OCI-LY1 (cell line): ENCODE measurements at regions not wholly inside any gene's neighbourhood (a gene's known extent, or its start where the extent isn't known, plus 50 kb on each side); places are given as distances from the start of the nearest gene placed in this dataset.

Source experiments
- H2AFZ ChIP-seq: fragments of 200-600 bp; sonication (generic), shearing (Covaris generic); 2 replicates; pipeline ENCODE4 v1.6.0; 2014; ENCODE audit warnings: antibody characterized with exemption, mild to moderate bottlenecking, low read length
- H3F3A ChIP-seq: fragments of 200-600 bp; sonication (generic), shearing (Covaris generic); 2 replicates; pipeline ENCODE4 v1.6.0; 2014; ENCODE audit warnings: mild to moderate bottlenecking, antibody characterized with exemption, low read length, moderate library complexity; ENCODE audit not compliant: insufficient read depth
- H3K27ac ChIP-seq: fragments of 200-600 bp; sonication (generic); 2 replicates; pipeline ENCODE4 v1.5.1; 2014; ENCODE audit warnings: low read length, mixed run types, mild to moderate bottlenecking, low read depth; ENCODE audit not compliant: poor library complexity, severe bottlenecking
- H3K27me3 ChIP-seq: fragments of 200-600 bp; sonication (generic); 2 replicates; pipeline ENCODE4 v1.6.0; 2014; ENCODE audit warnings: antibody characterized with exemption, mild to moderate bottlenecking, low read length, moderate library complexity; ENCODE audit not compliant: insufficient read depth
- H3K36me3 ChIP-seq: fragments of 200-600 bp; sonication (generic); 2 replicates; pipeline ENCODE4 v1.6.1; 2014; ENCODE audit warnings: mild to moderate bottlenecking, antibody characterized with exemption, low read length, moderate library complexity, mixed read lengths; ENCODE audit not compliant: insufficient read depth
- H3K4me1 ChIP-seq: fragments of 200-600 bp; sonication (generic); 2 replicates; pipeline ENCODE4 v1.5.1; 2014; ENCODE audit warnings: mild to moderate bottlenecking, low read length, moderate library complexity; ENCODE audit not compliant: insufficient read depth, severe bottlenecking
- H3K4me2 ChIP-seq: fragments of 200-600 bp; sonication (generic), shearing (Covaris generic); 2 replicates; pipeline ENCODE4 v1.6.1; 2014; ENCODE audit warnings: low read length
- H3K4me3 ChIP-seq: fragments of 200-600 bp; sonication (generic); 2 replicates; pipeline ENCODE4 v1.5.1; 2014; ENCODE audit warnings: low read length, low read depth, mild to moderate bottlenecking, mixed read lengths; ENCODE audit not compliant: poor library complexity, severe bottlenecking
- H3K79me2 ChIP-seq: fragments of 200-600 bp; shearing (Covaris generic); 2 replicates; pipeline ENCODE4 v1.6.1; 2016; ENCODE audit warnings: mixed run types, low read length, mixed read lengths; ENCODE audit not compliant: insufficient read depth
- H3K9ac ChIP-seq: fragments of 200-600 bp; sonication (generic), shearing (Covaris generic); 2 replicates; pipeline ENCODE4 v1.6.1; 2014; ENCODE audit warnings: mild to moderate bottlenecking, low read length, mixed read lengths
- H3K9me2 ChIP-seq: fragments of 200-600 bp; sonication (generic), shearing (Covaris generic); 2 replicates; pipeline ENCODE4 v1.6.1; 2014; ENCODE audit warnings: low read depth, mild to moderate bottlenecking, low read length, mixed read lengths
- H3K9me3 ChIP-seq: fragments of 200-600 bp; shearing (Covaris generic); 2 replicates; pipeline ENCODE4 v1.6.1; 2014; ENCODE audit warnings: low read length, mixed read lengths
- H4K20me1 ChIP-seq: fragments of 200-600 bp; sonication (generic), shearing (Covaris generic); 2 replicates; pipeline ENCODE4 v1.6.0; 2016; ENCODE audit warnings: mild to moderate bottlenecking, low read length; ENCODE audit not compliant: insufficient read depth
- EZH2 ChIP-seq: fragments of 200-600 bp; sonication (generic), shearing (Covaris generic); IDR thresholded peaks from 2 replicates; pipeline ENCODE4 v1.8.0; 2017; ENCODE audit warnings: borderline replicate concordance, mixed run types, mild to moderate bottlenecking, antibody characterized with exemption, low read length, moderate library complexity, mixed read lengths
- TF ChIP-seq, protein P1 (sequence below): fragments of 200-600 bp; sonication (generic), shearing (Covaris generic); IDR thresholded peaks from 2 replicates; pipeline ENCODE4 v1.5.1; 2017; ENCODE audit warnings: mild to moderate bottlenecking, antibody characterized with exemption, low read length, moderate library complexity, mixed read lengths

DNA sequence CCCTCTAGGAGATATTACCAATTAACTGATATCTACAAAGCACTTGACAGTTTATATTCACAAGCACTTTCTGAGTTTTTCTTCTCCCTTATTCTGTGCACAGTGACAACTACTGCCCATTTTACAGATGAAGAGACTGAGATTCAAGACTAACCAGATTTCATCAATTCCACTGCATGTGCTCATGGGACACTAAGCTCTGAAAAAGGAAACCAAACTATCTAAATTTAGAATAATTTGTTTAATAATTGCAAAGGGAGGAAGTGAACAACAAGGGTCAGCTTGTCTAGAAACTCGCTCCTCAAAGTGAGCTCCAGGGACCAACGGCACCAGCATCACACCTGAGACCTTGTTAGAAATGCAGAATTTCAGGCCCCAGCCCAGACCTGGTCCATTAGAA lies 50.8 kb upstream of the MYLIP start:
- Histone ChIP-seq H3K4me1 (no peaks in the 10 kb centered on the region), H3K36me3 (no peaks in the 10 kb centered on the region), H3K79me2 (no peaks in the 10 kb centered on the region), H3K4me2 (no peak overlapping the region), H3K9me3 (no peaks in the 10 kb centered on the region), H3K27me3 (peaks cover 11% of the 10 kb centered on the region; the same call in 1 of the 2 replicates), H3F3A (no peaks in the 10 kb centered on the region), H2AFZ (no peak overlapping the region), H4K20me1 (no peaks in the 10 kb centered on the region), H3K9ac (no peak overlapping the region), H3K9me2 (no peaks in the 10 kb centered on the region), H3K4me3 (no peak overlapping the region), H3K27ac (no peak overlapping the region)
- TF ChIP-seq EZH2, result no peak
- TF ChIP-seq, protein P1, sequence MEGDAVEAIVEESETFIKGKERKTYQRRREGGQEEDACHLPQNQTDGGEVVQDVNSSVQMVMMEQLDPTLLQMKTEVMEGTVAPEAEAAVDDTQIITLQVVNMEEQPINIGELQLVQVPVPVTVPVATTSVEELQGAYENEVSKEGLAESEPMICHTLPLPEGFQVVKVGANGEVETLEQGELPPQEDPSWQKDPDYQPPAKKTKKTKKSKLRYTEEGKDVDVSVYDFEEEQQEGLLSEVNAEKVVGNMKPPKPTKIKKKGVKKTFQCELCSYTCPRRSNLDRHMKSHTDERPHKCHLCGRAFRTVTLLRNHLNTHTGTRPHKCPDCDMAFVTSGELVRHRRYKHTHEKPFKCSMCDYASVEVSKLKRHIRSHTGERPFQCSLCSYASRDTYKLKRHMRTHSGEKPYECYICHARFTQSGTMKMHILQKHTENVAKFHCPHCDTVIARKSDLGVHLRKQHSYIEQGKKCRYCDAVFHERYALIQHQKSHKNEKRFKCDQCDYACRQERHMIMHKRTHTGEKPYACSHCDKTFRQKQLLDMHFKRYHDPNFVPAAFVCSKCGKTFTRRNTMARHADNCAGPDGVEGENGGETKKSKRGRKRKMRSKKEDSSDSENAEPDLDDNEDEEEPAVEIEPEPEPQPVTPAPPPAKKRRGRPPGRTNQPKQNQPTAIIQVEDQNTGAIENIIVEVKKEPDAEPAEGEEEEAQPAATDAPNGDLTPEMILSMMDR, result no peak

DNA sequence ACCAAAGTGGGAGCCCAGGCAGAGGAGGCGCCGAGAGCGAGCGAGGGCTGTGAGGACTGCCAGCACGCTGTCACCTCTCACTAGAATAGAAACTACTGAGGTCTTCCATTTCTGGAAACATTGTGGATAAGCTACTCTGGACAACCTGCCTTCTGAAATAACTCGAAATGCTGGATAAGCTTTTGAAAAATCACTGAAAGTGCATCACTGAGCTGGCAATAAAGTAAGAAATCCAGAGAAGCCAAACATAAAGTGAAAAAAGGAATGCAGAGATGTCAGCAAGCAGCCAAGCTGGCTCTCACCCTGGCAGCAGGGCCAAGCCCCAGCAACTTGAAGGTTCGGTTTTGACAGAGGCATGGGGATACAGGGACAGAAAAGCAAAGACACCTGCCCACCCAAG lies 59.2 kb upstream of the MYLIP start:
- Histone ChIP-seq H4K20me1 (no peaks in the 10 kb centered on the region), H3K9ac (no peak overlapping the region), H3K4me3 (no peak overlapping the region), H3F3A (no peaks in the 10 kb centered on the region), H3K4me1 (no peaks in the 10 kb centered on the region), H3K9me2 (no peaks in the 10 kb centered on the region), H3K27ac (no peak overlapping the region), H3K79me2 (no peaks in the 10 kb centered on the region), H3K36me3 (no peaks in the 10 kb centered on the region), H3K27me3 (no peaks in the 10 kb centered on the region; the same call in 1 of the 2 replicates), H2AFZ (no peak overlapping the region), H3K9me3 (no peaks in the 10 kb centered on the region), H3K4me2 (no peak overlapping the region)
- TF ChIP-seq, protein P1, result no peak
- no peak for TF ChIP-seq EZH2

GRCh38 chr6:16069222-16069621 lies 59.7 kb upstream of the MYLIP start:
- Histone ChIP-seq H3K27me3 (no peaks in the 10 kb centered on the region; the same call in 1 of the 2 replicates), H3K4me2 (no peak overlapping the region), H3K36me3 (no peaks in the 10 kb centered on the region), H3K27ac (no peak overlapping the region), H3F3A (no peaks in the 10 kb centered on the region), H3K4me3 (no peak overlapping the region), H3K79me2 (no peaks in the 10 kb centered on the region), H4K20me1 (no peaks in the 10 kb centered on the region), H3K9me2 (no peaks in the 10 kb centered on the region), H2AFZ (no peak overlapping the region), H3K9me3 (no peaks in the 10 kb centered on the region), H3K4me1 (no peaks in the 10 kb centered on the region), H3K9ac (no peak overlapping the region)
- no peak for TF ChIP-seq EZH2
- TF ChIP-seq, protein P1, result no peak
